GM12873 (cell line): ENCODE measurements at regions not wholly inside any gene's neighbourhood (a gene's known extent, or its start where the extent isn't known, plus 50 kb on each side); places are given as distances from the start of the nearest gene placed in this dataset.

ENCODE experiments used
- TF ChIP-seq, protein P1 (sequence below): IDR thresholded peaks from 2 replicates; pipeline ENCODE4 v1.5.1; 2012; ENCODE audit warnings: low read depth, mild to moderate bottlenecking, moderate library complexity, low read length, control low read depth; ENCODE audit not compliant: insufficient read depth; ENCODE audit errors: missing control alignments

DNA sequence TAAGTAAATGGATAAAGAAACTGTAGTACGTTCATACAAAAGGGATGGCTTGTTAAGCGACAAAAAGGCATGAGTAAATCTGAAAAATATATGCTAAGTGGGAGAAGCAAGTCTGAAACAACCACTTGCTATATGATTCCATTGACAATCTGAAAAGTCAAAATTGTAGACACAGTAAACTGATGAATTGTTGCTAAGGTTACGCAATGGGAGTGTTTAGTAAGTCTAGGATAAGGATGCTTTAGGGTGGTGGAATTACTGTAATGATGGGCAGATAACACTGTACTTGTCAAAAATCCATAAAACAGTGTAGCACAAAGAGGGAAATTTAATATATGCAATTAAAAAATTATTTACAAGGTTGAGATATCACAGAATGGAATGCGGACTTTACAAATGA, 984.9 kb downstream of the FSCB start:
- TF ChIP-seq, protein P1, sequence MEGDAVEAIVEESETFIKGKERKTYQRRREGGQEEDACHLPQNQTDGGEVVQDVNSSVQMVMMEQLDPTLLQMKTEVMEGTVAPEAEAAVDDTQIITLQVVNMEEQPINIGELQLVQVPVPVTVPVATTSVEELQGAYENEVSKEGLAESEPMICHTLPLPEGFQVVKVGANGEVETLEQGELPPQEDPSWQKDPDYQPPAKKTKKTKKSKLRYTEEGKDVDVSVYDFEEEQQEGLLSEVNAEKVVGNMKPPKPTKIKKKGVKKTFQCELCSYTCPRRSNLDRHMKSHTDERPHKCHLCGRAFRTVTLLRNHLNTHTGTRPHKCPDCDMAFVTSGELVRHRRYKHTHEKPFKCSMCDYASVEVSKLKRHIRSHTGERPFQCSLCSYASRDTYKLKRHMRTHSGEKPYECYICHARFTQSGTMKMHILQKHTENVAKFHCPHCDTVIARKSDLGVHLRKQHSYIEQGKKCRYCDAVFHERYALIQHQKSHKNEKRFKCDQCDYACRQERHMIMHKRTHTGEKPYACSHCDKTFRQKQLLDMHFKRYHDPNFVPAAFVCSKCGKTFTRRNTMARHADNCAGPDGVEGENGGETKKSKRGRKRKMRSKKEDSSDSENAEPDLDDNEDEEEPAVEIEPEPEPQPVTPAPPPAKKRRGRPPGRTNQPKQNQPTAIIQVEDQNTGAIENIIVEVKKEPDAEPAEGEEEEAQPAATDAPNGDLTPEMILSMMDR: no peak

DNA sequence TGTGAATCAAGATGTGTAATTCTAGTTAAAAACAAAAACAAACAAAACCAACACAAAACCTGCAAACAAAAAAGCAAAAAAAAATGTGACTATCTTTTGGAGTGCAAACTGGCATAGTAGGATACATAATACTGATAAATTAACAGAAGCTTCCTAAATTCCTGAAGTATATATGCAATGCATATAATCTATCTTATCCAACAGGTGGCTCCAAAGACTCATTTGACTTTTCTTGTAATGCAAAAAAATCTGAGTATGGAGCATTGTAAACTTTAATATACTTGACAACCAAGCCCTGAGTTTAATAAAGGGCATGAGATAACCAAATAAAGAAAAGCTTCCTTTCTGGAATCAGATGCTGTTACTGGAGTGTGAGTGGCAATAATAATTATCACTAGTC, 1003.6 kb downstream of the FSCB start:
- TF ChIP-seq, protein P1: no peak

DNA sequence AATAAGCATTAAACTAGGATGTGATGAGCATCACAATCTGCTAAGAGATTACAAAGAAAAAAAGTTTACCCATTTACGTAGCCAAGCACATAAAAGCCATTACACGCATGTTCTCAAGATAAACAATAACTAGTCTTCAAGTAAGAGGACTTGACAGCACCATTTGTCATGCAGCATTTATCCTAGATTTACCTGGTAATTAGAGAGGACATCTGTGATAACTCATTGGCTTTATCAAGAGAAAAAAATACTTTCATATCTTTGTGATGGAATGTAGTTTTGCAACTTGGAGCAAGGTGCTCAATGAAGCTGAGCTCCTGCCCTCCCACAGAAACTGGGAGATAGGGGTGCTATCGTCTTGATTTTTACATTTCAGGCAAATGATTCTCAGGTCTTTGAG, 1023.7 kb downstream of the FSCB start:
- TF ChIP-seq, protein P1: no peak

DNA sequence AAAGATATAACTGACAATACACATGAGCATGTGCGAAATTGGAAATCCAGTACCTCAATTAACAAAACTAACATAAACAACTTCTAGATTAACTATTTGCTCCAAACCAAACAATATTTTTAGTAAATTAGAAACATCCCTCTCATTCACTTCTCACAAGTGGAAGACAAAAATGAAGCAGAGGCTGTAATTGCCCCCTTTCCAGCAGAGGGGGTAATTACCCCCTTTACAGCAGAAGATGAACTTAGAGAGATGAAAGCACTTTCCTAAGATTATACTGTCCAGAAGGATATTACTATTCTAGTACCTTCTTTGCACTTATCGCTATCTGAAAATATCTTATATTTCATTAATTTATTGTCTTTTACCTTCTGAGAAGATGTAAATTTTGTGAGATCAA, 1025.2 kb downstream of the FSCB start:
- TF ChIP-seq, protein P1: no peak

DNA sequence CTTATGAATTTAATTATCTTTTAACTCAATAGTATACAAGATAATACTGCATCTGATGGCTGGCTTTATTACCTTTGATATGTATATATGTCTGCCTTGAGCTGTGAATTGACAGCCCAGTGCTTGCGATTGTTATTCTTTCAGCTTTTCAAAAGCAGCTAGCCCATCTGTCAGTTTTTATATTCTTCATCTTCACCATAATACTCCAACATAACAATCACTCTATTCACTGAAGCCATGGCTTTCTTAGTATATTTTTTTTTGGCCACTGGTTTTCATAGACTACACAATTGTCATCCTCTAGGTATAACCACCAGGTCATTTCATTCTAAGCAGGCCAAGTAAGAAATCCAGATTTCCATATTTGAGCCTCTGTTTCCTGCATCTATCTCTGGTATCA, 1026.1 kb downstream of the FSCB start:
- TF ChIP-seq, protein P1: no peak

DNA sequence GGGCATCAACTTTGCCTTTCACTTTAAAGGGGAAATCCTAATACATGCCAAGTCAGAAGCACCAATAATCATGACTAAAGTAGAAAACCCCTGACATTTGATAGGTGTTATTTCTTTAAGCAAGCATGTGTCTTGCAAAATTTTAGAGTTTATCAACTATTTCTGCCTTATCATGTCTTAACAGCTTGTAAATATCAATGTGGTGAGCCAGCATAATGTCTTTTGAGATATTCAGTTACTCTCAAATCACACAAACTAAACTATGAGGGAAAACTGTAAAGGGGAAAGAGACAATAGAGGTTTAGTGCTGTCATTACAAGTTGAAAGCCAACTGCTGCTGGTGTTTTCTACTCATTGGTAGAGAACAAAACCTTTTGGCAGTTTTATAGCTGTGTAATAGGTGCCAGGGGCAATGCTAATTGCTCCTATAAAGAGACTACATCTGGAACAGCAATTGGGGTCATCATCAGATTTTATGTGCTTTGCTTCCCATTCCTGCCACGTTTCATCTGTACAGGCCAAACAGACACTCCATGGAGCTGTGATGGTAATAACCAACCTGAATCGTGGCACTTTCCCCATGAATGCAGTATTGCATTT, 1027.4 kb downstream of the FSCB start:
- TF ChIP-seq, protein P1: no peak

DNA sequence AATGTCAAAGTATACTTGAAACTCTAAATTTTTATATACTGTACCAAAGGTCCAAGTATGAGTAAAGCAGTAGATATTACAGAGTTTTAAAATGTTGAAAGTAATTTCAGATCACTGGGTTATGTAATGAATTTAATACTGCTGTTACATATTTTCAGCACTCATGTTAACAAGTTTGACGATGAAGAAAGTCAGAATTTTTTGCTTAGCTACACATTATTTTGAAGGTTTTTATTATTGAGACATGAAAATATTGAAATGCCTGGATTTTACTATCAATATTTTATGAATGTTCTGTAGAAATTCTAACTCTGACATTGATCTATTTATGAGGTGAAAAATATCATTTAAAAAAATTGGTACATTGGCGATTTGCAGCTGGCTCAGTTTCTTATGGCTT, 1030.3 kb downstream of the FSCB start:
- TF ChIP-seq, protein P1: no peak
